HG02870 (cell line): ENCODE measurements at regions not wholly inside any gene's neighbourhood (a gene's known extent, or its start where the extent isn't known, plus 50 kb on each side); places are given as distances from the start of the nearest gene placed in this dataset.

ENCODE experiments used
- ATAC-seq: cut with Tn5 transposase; IDR thresholded peaks from one replicate; pipeline ENCODE4 v1.9.1; 2021; ENCODE audit warnings: mild to moderate bottlenecking, moderate library complexity; ENCODE audit not compliant: unreplicated experiment

- no peak for ATAC-seq
These were observed 57.4 kb upstream of the LGALSL start for GRCh38 chr2:64396551-64396950.

- no peak for ATAC-seq
These were observed 55.3 kb upstream of the LGALSL start for GRCh38 chr2:64398516-64399129.

DNA sequence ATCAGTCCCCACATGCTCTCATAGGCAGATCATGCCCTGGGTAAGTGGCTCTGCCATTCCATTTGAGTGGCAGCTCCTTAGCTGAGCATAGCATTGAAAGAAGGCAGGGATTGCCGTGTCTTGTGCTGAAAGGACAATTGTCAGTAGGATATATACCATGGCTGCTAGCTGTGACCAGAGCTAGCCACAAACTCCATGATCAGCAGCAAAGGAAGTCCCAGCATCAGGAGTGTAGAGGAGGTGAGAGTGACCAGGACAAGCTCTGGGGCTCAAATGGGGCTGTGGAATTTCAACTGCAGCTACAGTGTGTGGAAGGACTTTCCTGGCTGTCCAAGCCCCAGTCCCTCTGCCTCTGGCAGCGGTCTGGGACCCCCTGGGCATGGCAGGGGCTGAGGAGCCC, 54.4 kb upstream of the LGALSL start:
- ATAC-seq = no peak

DNA sequence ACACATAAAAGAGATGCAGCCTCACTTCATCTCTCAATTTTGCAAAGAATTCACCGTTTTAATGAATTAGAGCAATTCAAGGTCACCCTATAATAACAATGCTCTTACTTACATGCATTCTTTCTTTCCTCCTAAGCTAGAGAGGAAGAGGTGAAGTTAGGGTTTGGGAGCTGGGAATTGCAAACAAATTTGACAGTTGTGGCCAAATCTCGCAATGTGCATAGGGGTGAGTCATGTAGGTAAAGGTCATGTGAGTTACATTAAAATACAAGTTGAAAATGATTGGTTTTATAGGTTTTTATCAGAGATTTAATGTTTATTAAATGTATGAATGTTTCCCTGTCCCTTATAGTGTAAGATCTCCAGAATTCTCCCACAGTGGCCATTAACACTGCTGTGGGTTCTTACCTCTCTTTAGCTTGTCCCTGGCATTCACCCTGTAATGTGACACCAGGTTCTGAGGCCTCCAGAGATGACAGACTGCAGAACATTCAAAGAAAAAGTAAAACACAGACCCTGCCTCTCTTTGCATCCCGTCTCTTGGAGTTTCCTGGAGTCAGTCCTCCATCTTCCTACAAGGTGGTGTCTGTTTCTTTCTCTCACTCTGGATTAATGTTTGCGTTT, 53.7 kb upstream of the LGALSL start:
- no peak for ATAC-seq

- no peak for ATAC-seq
These were observed 53.0 kb upstream of the LGALSL start for GRCh38 chr2:64400733-64401528.

- no peak for ATAC-seq
These were observed 52.5 kb upstream of the LGALSL start for GRCh38 chr2:64401529-64401880.

- no peak for ATAC-seq
These were observed 51.1 kb upstream of the LGALSL start for GRCh38 chr2:64402876-64403275.

- no peak for ATAC-seq
These were observed 50.5 kb upstream of the LGALSL start for GRCh38 chr2:64403426-64403825.

DNA sequence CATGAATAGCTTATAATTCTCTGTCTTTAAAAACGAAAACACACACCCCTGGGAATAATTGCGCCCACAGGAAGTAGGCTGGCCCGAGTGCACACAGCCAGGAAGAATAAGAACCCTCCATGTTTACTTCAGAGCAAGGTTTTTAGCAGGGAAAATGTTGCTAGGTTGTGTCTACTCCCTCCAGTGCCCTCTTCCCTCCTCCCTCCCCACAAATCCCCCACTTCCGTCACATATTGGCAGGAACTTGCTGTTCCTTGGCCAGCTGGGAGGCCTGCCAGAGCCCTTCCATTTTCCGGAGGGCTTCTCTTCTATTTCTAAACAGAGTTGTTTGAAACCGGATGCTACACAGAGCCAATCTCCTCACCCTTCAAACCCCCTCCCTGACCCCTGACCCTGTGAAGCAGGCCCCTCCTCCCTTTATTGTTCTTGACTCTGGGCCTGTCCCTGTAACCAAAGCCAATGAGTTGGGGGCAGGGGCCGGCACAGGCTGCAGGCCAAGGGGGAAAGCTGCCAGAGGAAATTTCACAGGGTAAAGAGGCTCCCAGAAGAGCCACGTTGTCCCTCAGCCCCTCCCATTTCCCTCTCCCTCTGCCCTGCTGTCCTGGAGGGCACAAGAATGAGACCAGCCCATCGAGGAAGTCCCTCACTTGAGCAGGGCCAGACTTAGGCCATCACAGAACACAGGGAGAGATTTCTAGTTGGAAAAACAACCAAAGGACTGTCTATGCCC, 49.8 kb upstream of the LGALSL start:
- no peak for ATAC-seq
